ENCODE measurements at regions not wholly inside any gene's neighbourhood (a gene's known extent, or its start where the extent isn't known, plus 50 kb on each side); places are given as distances from the start of the nearest gene placed in this dataset.

- 73% methylated on average over 3 of the region's 8 CpGs; no CpG with 5 or more reads in 1 of the 2 experiments for WGBS, 2 experiments (ENCODE audit: extremely low coverage in 2 of 2, insufficient read length in 1 of 2)
- intact Hi-C loops (cut with micrococcal nuclease): no loop called here
Measured at GRCh38 chr14:38789805-38790204, 313.2 kb downstream of the SEC23A start.

More at GRCh38 chr14:38789805-38790204, 313.2 kb downstream of the SEC23A start:
- Histone ChIP-seq H2AFZ (replicated peaks; ENCODE audit: low read length, poor library complexity) (no peak overlapping the region), H2BK120ac (ENCODE audit: low read depth, low read length) (no peak overlapping the region), H3K9ac (ENCODE audit: low read depth, low read length) (no peak overlapping the region), H4K20me1 (ENCODE audit: insufficient read depth, low read length) (no peaks in the 10 kb centered on the region), H3K79me1 (ENCODE audit: low read depth in 1 of 2, low read length in 2 of 2) (no peaks in the 10 kb centered on the region), H2AK5ac (ENCODE audit: low read depth, low read length) (no peak overlapping the region), H3K18ac (ENCODE audit: low read depth, low read length) (no peak overlapping the region), H3K4me3 (ENCODE audit: insufficient read depth, low read depth, low read length) (no peak overlapping the region), H2AK9ac (replicated peaks; ENCODE audit: low read depth, low read length, poor library complexity) (no peak overlapping the region), H4K5ac (ENCODE audit: low read depth, low read length) (no peak overlapping the region), H3K4ac (ENCODE audit: low read depth, low read length) (no peak overlapping the region), H4K8ac (ENCODE audit: low read depth in 2 of 2, low read length in 2 of 2) (no peak overlapping the region), H3K9me3 (ENCODE audit: control insufficient read depth, insufficient read depth, low read length) (no peaks in the 10 kb centered on the region), H3K27ac (ENCODE audit: insufficient read depth, low read length) (no peak overlapping the region), H3K4me2 (ENCODE audit: low read depth, low read length) (no peak overlapping the region), H3K23ac (ENCODE audit: low read depth, low read length) (no peak overlapping the region), H3K56ac (ENCODE audit: extremely low read depth, insufficient read depth, low read length) (no peak overlapping the region), H3K14ac (replicated peaks; ENCODE audit: low read depth, low read length) (no peak overlapping the region), H3K27me3 (ENCODE audit: control insufficient read depth, insufficient read depth, low read length) (no peaks in the 10 kb centered on the region), H3K4me1 (ENCODE audit: control insufficient read depth, insufficient read depth, low read length) (no peaks in the 10 kb centered on the region), H3K36me3 (ENCODE audit: control insufficient read depth, insufficient read depth, low read length) (no peaks in the 10 kb centered on the region), H2BK5ac (ENCODE audit: low read depth, low read length, poor library complexity, severe bottlenecking) (no peak overlapping the region), H4K91ac (ENCODE audit: insufficient read depth, low read depth, low read length) (no peak overlapping the region), H3K9me1 (ENCODE audit: insufficient read depth, low read length) (no peaks in the 10 kb centered on the region), H2BK15ac (ENCODE audit: low read depth, low read length) (no peak overlapping the region), H2BK20ac (ENCODE audit: low read depth, low read length) (no peak overlapping the region)
- POLR2A ChIA-PET (ENCODE audit: unreplicated experiment): no interaction called here
- DNase-seq: no peak
- dilution Hi-C loops (cut with HindIII; ENCODE audit: low sequenced_read_pairs, unreplicated experiment) (no loop called here), in situ Hi-C loops (cut with MboI; ENCODE audit: low sequenced_read_pairs) (no loop called here)
- no peak for TF ChIP-seq FOS (IDR thresholded peaks at IDR 0.05; ENCODE audit: low read depth, low read length)
- no peak for TF ChIP-seq CTCF (conservative IDR thresholded peaks at IDR 0.05; ENCODE audit: low read depth, low read length)
- TF ChIP-seq NFE2L2 (IDR thresholded peaks at IDR 0.05; ENCODE audit: low read depth, low read length): no peak
- TF ChIP-seq MAZ (IDR thresholded peaks at IDR 0.05; ENCODE audit: borderline replicate concordance, low read depth, low read length): no peak
- no peak for TF ChIP-seq CEBPB (IDR thresholded peaks at IDR 0.05; ENCODE audit: low read depth, low read length)
- TF ChIP-seq SMC3 (IDR thresholded peaks at IDR 0.05; ENCODE audit: low read depth, low read length): no peak
- TF ChIP-seq RCOR1 (IDR thresholded peaks at IDR 0.05; ENCODE audit: insufficient replicate concordance, low read length): no peak
- TF ChIP-seq USF2 (IDR thresholded peaks at IDR 0.05; ENCODE audit: low read depth, low read length): no peak
- no peak for TF ChIP-seq RFX5 (IDR thresholded peaks at IDR 0.05; ENCODE audit: low read depth, low read length)
- no peak for TF ChIP-seq POLR2A (IDR thresholded peaks at IDR 0.05; ENCODE audit: low read depth, low read length)
- TF ChIP-seq ELK1 (IDR thresholded peaks at IDR 0.05; ENCODE audit: borderline replicate concordance, low read depth, low read length): no peak
- TF ChIP-seq RAD21 (IDR thresholded peaks at IDR 0.05; ENCODE audit: low read length): no peak
- TF ChIP-seq MAFK (IDR thresholded peaks at IDR 0.05; ENCODE audit: low read depth, low read length): no peak
- no peak for TF ChIP-seq BHLHE40 (IDR thresholded peaks at IDR 0.05; ENCODE audit: low read depth, low read length)
- TF ChIP-seq CHD1 (IDR thresholded peaks at IDR 0.05; ENCODE audit: low read depth, low read length): no peak
- TF ChIP-seq MXI1 (IDR thresholded peaks at IDR 0.05; ENCODE audit: borderline replicate concordance, low read depth, low read length): no peak
- CTCF ChIA-PET: no interaction called here
- no TSS peak for BruUV-seq (replicated peaks)
- no peak for ATAC-seq (ENCODE audit: low read depth)
